NCI-H345 treated with DMSO at 0.1 percent for 48 hours (cell line): ENCODE measurements at regions not wholly inside any gene's neighbourhood (a gene's known extent, or its start where the extent isn't known, plus 50 kb on each side); places are given as distances from the start of the nearest gene placed in this dataset.

Experiments used
- DNase-seq: peaks from one replicate; lab custom pipeline; 2025; ENCODE audit not compliant: unreplicated experiment; lab: John Stamatoyannopoulos, UW

GRCh38 chr6:137775720-137776119 lies 91.3 kb upstream of the TNFAIP3 start:
- no peak for DNase-seq

- no peak for DNase-seq
These were observed 90.8 kb upstream of the TNFAIP3 start for GRCh38 chr6:137776256-137776655.

- no peak for DNase-seq
These were observed 90.0 kb upstream of the TNFAIP3 start for GRCh38 chr6:137776786-137777686.

- no peak for DNase-seq
These were observed 89.4 kb upstream of the TNFAIP3 start for GRCh38 chr6:137777687-137778075.

- no peak for DNase-seq
These were observed 87.1 kb upstream of the TNFAIP3 start for GRCh38 chr6:137779982-137780381.

GRCh38 chr6:137780447-137781034 lies 86.5 kb upstream of the TNFAIP3 start:
- DNase-seq, result no peak

- no peak for DNase-seq
These were observed 85.4 kb upstream of the TNFAIP3 start for GRCh38 chr6:137781639-137782038.

GRCh38 chr6:137782166-137783039 lies 84.7 kb upstream of the TNFAIP3 start:
- no peak for DNase-seq

- DNase-seq, result no peak
These were observed 83.3 kb upstream of the TNFAIP3 start for GRCh38 chr6:137783710-137784109.

- DNase-seq, result no peak
These were observed 82.5 kb upstream of the TNFAIP3 start for GRCh38 chr6:137784583-137784982.

GRCh38 chr6:137787016-137787415 lies 80.0 kb upstream of the TNFAIP3 start:
- DNase-seq, result no peak

GRCh38 chr6:137788248-137788647 lies 78.8 kb upstream of the TNFAIP3 start:
- DNase-seq, result no peak

- DNase-seq, result no peak
These were observed 75.5 kb upstream of the TNFAIP3 start for GRCh38 chr6:137791281-137792159.

GRCh38 chr6:137792160-137793033 lies 74.7 kb upstream of the TNFAIP3 start:
- no peak for DNase-seq

GRCh38 chr6:137793805-137794515 lies 73.1 kb upstream of the TNFAIP3 start:
- DNase-seq, result no peak

- no peak for DNase-seq
These were observed 72.4 kb upstream of the TNFAIP3 start for GRCh38 chr6:137794516-137795201.

- no peak for DNase-seq
These were observed 71.6 kb upstream of the TNFAIP3 start for GRCh38 chr6:137795501-137795900.

- DNase-seq, result no peak
These were observed 68.8 kb upstream of the TNFAIP3 start for GRCh38 chr6:137798261-137798660.
